H1 (cell line): ENCODE measurements at regions not wholly inside any gene's neighbourhood (a gene's known extent, or its start where the extent isn't known, plus 50 kb on each side); places are given as distances from the start of the nearest gene placed in this dataset.

ENCODE experiments used
- CTCF ChIA-PET: fragments of 300-600 bp; sonication (Branson Sonifier 250); formaldehyde crosslinking; loops from one replicate; lab custom pipeline; 2021; ENCODE audit not compliant: partially characterized antibody; lab: Charles Lee
- POLR2A ChIA-PET: fragments of 300-600 bp; sonication (Branson Sonifier 250); formaldehyde crosslinking; loops from one replicate; lab custom pipeline; 2021; ENCODE audit warnings: inconsistent platforms; ENCODE audit not compliant: partially characterized antibody; lab: Charles Lee
- DNase-seq, 2 experiments: peaks; one replicate each; pipeline versions ENCODE4 v3.0.0 to v3.0.0-alpha.2; 2010 to 2022; ENCODE audit warnings: low spot score in 2 of 2, low read depth in 1 of 2, mixed read lengths in 1 of 2
- FAIRE-seq: peaks from 2 replicates; lab custom pipeline; 2011; peaks lifted over from hg19 to GRCh38; lab: Jason Lieb, UNC
- H2AFZ ChIP-seq: 2 replicates; pipeline ENCODE4 v1.8.1; 2012; ENCODE audit warnings: low read length, inconsistent platforms
- H2AK5ac ChIP-seq: 2 replicates; pipeline ENCODE4 v1.6.1; 2013; ENCODE audit warnings: low read depth, low read length
- H2BK120ac ChIP-seq: replicated peaks from 2 replicates; pipeline ENCODE3; 2013; ENCODE audit warnings: low read depth, low read length, inconsistent platforms
- H2BK12ac ChIP-seq: 2 replicates; pipeline ENCODE4 v1.6.1; 2013; ENCODE audit warnings: low read depth, low read length
- H2BK15ac ChIP-seq: 2 replicates; pipeline ENCODE4 v1.6.1; 2013; ENCODE audit warnings: low read length
- H2BK20ac ChIP-seq: 2 replicates; pipeline ENCODE4 v1.6.1; 2013; ENCODE audit warnings: low read length
- H2BK5ac ChIP-seq: 2 replicates; pipeline ENCODE4 v1.6.1; 2013; ENCODE audit warnings: low read depth, low read length
- H3K14ac ChIP-seq: 2 replicates; pipeline ENCODE4 v1.6.1; 2013; ENCODE audit warnings: inconsistent platforms; ENCODE audit not compliant: insufficient read length
- H3K18ac ChIP-seq: 2 replicates; pipeline ENCODE4 v1.6.1; 2013; ENCODE audit warnings: low read length; ENCODE audit errors: extremely low read depth
- H3K23ac ChIP-seq: 2 replicates; pipeline ENCODE4 v1.6.1; 2013; ENCODE audit warnings: inconsistent platforms; ENCODE audit not compliant: insufficient read length
- H3K23me2 ChIP-seq: 2 replicates; pipeline ENCODE4 v1.6.1; 2013; ENCODE audit warnings: low read depth, low read length
- H3K27ac ChIP-seq: 2 replicates; pipeline ENCODE4 v1.6.1; 2011; ENCODE audit warnings: low read depth, low read length, inconsistent platforms
- H3K27me3 ChIP-seq, 4 experiments: replicated peaks in 1 of 4; 1 replicate in 1 of 4; 2 replicates in 3 of 4; pipeline versions ENCODE4 v1.6.1 to v1.8.1; 2011 to 2013; ENCODE audit warnings: low read length in 3 of 4, mild to moderate bottlenecking in 3 of 4, inconsistent platforms in 2 of 4, mixed read lengths in 2 of 4, moderate library complexity in 1 of 4; ENCODE audit not compliant: control insufficient read depth in 3 of 4, insufficient read depth in 3 of 4; ENCODE audit errors: extremely low read depth in 1 of 4
- H3K36me3 ChIP-seq, 4 experiments: 2 replicates each; pipeline versions ENCODE4 v1.6.1 to v1.8.1; 2011 to 2013; ENCODE audit warnings: mild to moderate bottlenecking in 4 of 4, low read length in 3 of 4, moderate library complexity in 2 of 4, control low read depth in 1 of 4, inconsistent platforms in 1 of 4; ENCODE audit not compliant: insufficient read depth in 4 of 4, control insufficient read depth in 2 of 4
- H3K4ac ChIP-seq: replicated peaks from 2 replicates; pipeline ENCODE3; 2013; ENCODE audit warnings: low read length, low read depth, mixed read lengths, inconsistent platforms; ENCODE audit not compliant: insufficient read length
- H3K4me1 ChIP-seq, 4 experiments: replicated peaks in 1 of 4; 1 replicate in 1 of 4; 2 replicates in 3 of 4; pipeline versions ENCODE4 v1.6.1 to v1.8.1; 2011 to 2013; ENCODE audit warnings: low read length in 3 of 4, inconsistent platforms in 2 of 4, mixed read lengths in 1 of 4; ENCODE audit not compliant: insufficient read depth in 4 of 4, control insufficient read depth in 3 of 4
- H3K4me2 ChIP-seq, 2 experiments: 2 replicates each; pipeline versions ENCODE4 v1.6.1 to v1.8.1; 2011 to 2013; ENCODE audit warnings: low read depth in 2 of 2, low read length in 2 of 2, control low read depth in 1 of 2, inconsistent platforms in 1 of 2, mild to moderate bottlenecking in 1 of 2; ENCODE audit not compliant: insufficient read depth in 1 of 2
- H3K4me3 ChIP-seq, 4 experiments: fragments of 200-600, 300-600 bp in 1 of 4; sonication (generic), shearing (Covaris generic), sonication (Bioruptor Twin) in 1 of 4; 2 replicates each; pipeline versions ENCODE4 v1.5.1 to v1.8.1; 2011 to 2016; ENCODE audit warnings: low read length in 4 of 4, low read depth in 3 of 4, control low read depth in 2 of 4, inconsistent platforms in 2 of 4, mild to moderate bottlenecking in 2 of 4, mixed read lengths in 1 of 4, moderate library complexity in 1 of 4; ENCODE audit not compliant: insufficient read depth in 2 of 4; ENCODE audit errors: extremely low read depth in 1 of 4
- H3K56ac ChIP-seq: replicated peaks from 2 replicates; pipeline ENCODE3; 2013; ENCODE audit warnings: low read depth, mild to moderate bottlenecking, mixed read lengths, low read length, inconsistent platforms; ENCODE audit not compliant: insufficient read length
- H3K79me1 ChIP-seq: 2 replicates; pipeline ENCODE4 v1.6.1; 2013; ENCODE audit warnings: low read depth, low read length, control low read depth
- H3K79me2 ChIP-seq, 2 experiments: 2 replicates each; pipeline versions ENCODE4 v1.6.1 to v1.8.1; 2012 to 2013; ENCODE audit warnings: low read length in 2 of 2, mild to moderate bottlenecking in 2 of 2, inconsistent platforms in 1 of 2; ENCODE audit not compliant: insufficient read depth in 2 of 2, control insufficient read depth in 1 of 2
- H3K9ac ChIP-seq, 4 experiments: replicated peaks in 1 of 4; 1 replicate in 1 of 4; 2 replicates in 3 of 4; pipeline versions ENCODE4 v1.6.1 to v1.8.1; 2011 to 2013; ENCODE audit warnings: low read depth in 3 of 4, low read length in 3 of 4, control low read depth in 2 of 4, mild to moderate bottlenecking in 2 of 4, moderate library complexity in 2 of 4, inconsistent platforms in 1 of 4; ENCODE audit errors: extremely low read depth in 1 of 4
- H3K9me3 ChIP-seq, 2 experiments: 2 replicates each; pipeline versions ENCODE4 v1.6.1 to v1.8.1; 2012 to 2013; ENCODE audit warnings: mild to moderate bottlenecking in 2 of 2, moderate library complexity in 2 of 2, control low read depth in 1 of 2, inconsistent platforms in 1 of 2, low read depth in 1 of 2, low read length in 1 of 2, mixed read lengths in 1 of 2; ENCODE audit not compliant: insufficient read depth in 2 of 2
- H4K20me1 ChIP-seq, 2 experiments: replicated peaks in 1 of 2; 2 replicates each; pipeline versions ENCODE3 to v1.8.1; 2011 to 2013; ENCODE audit warnings: inconsistent platforms in 2 of 2, low read length in 2 of 2, mild to moderate bottlenecking in 1 of 2; ENCODE audit not compliant: insufficient read depth in 2 of 2, control insufficient read depth in 1 of 2
- H4K5ac ChIP-seq: 2 replicates; pipeline ENCODE4 v1.6.1; 2013; ENCODE audit warnings: low read length, low read depth, mixed read lengths, inconsistent platforms; ENCODE audit not compliant: insufficient read length
- H4K8ac ChIP-seq: 2 replicates; pipeline ENCODE4 v1.8.0; 2013; ENCODE audit warnings: mild to moderate bottlenecking, moderate library complexity, low read length, inconsistent platforms; ENCODE audit not compliant: insufficient read depth; ENCODE audit errors: extremely low read depth
- H4K91ac ChIP-seq: replicated peaks from 2 replicates; pipeline ENCODE3; 2013; ENCODE audit warnings: low read length, mixed read lengths, inconsistent platforms; ENCODE audit not compliant: insufficient read length
- GABPA ChIP-seq: IDR thresholded peaks from 2 replicates; pipeline ENCODE4 v1.6.1; 2011; ENCODE audit warnings: mild to moderate bottlenecking, low read length, moderate library complexity, borderline replicate concordance; ENCODE audit not compliant: insufficient read depth
- RNF2 ChIP-seq: fragments of 200-900, 300-1000 bp; sonication (generic); IDR thresholded peaks from 2 replicates; pipeline ENCODE4 v1.7.1; 2016; ENCODE audit warnings: borderline replicate concordance, low read depth, mild to moderate bottlenecking, antibody characterized with exemption, low read length; ENCODE audit not compliant: poor library complexity, severe bottlenecking; ENCODE audit errors: missing control alignments
- SAP30 ChIP-seq: fragments of 300-600 bp; sonication (generic); IDR thresholded peaks from 2 replicates; pipeline ENCODE4 v1.7.1; 2012; ENCODE audit warnings: low read length, moderate library complexity, mild to moderate bottlenecking, inconsistent platforms; ENCODE audit not compliant: insufficient read depth, insufficient replicate concordance
- WGBS, 2 experiments: shearing (Covaris generic) in 1 of 2; methylation state at CpG; one replicate each; pipeline versions ENCODE4 v1.1.6 to v1.1.7; 2013 to 2015; ENCODE audit warnings: low lambda C conversion rate in 2 of 2, mixed read lengths in 2 of 2, inconsistent platforms in 1 of 2, low coverage in 1 of 2, missing lambda C conversion rate in 1 of 2; ENCODE audit not compliant: insufficient replicate concordance in 2 of 2, insufficient coverage in 1 of 2, insufficient read length in 1 of 2; ENCODE audit errors: extremely low coverage in 1 of 2, missing lambda C conversion rate in 1 of 2; 5-methylcytosine and 5-hydroxymethylcytosine counted together

GRCh38 chrX:121746105-121746504, 698.7 kb downstream of the GLUD2 start:
- Histone ChIP-seq H3K23me2 (no peaks in the 10 kb centered on the region; the same call in 1 of the 2 replicates), H3K14ac (no peak overlapping the region), H3K4me1 (no peaks in the 10 kb centered on the region), H3K18ac (no peak overlapping the region), H3K9me3 (no peaks in the 10 kb centered on the region), H3K4me2 (no peak overlapping the region), H2BK120ac (no peak overlapping the region), H3K36me3 (no peaks in the 10 kb centered on the region), H4K91ac (no peak overlapping the region), H3K79me2 (no peaks in the 10 kb centered on the region), H3K27me3 (no peaks in the 10 kb centered on the region), H4K20me1 (no peaks in the 10 kb centered on the region), H3K9ac (no peak overlapping the region), H4K5ac (no peak overlapping the region), H3K27ac (no peak overlapping the region), H2BK15ac (no peak overlapping the region), H3K4ac (no peak overlapping the region), H3K79me1 (no peaks in the 10 kb centered on the region), H3K4me3 (no peak overlapping the region), H2BK20ac (no peak overlapping the region), H3K56ac (no peak overlapping the region), H2AK5ac (no peak overlapping the region), H4K8ac (no peak overlapping the region), H2AFZ (no peak overlapping the region), H2BK5ac (no peak overlapping the region), H3K23ac (no peak overlapping the region), H2BK12ac (no peak overlapping the region)
- ChIA-PET CTCF (interaction anchor here (1.0 kb wide), 1 partner anchor 424 kb away, joined by 3 read pairs; no protein-coding TSS in a partner anchor), POLR2A (no interaction called here)
- FAIRE-seq (no peak), DNase-seq (no peak)
- 100% methylated on average over 1 of the region's 2 CpGs; no CpG with 5 or more reads in 1 of the 2 experiments for WGBS, 2 experiments
- no peak for TF ChIP-seq SAP30
- no peak for TF ChIP-seq GABPA
- no peak for TF ChIP-seq RNF2
